ENCODE measurements at regions not wholly inside any gene's neighbourhood (a gene's known extent, or its start where the extent isn't known, plus 50 kb on each side); places are given as distances from the start of the nearest gene placed in this dataset.

GRCh38 chr9:13719981-13720676, 440.6 kb upstream of the MPDZ start:
- H3K27ac ChIP-seq (ENCODE audit: low read depth in 1 of 2, low read length in 2 of 2) = no peak overlapping the region
- no peaks in the 10 kb centered on the region for H3K9me3 ChIP-seq (ENCODE audit: control insufficient read depth in 4 of 4, low read length in 3 of 4)
- no peak for TF ChIP-seq SP1 (IDR thresholded peaks at IDR 0.05)
- TF ChIP-seq HNF4G (IDR thresholded peaks at IDR 0.05) = no peak
- no peak for TF ChIP-seq ATF3 (IDR thresholded peaks at IDR 0.05)
- TF ChIP-seq YY1 (IDR thresholded peaks at IDR 0.05) = no peak
- no peak for TF ChIP-seq RAD21 (IDR thresholded peaks at IDR 0.05)
- TF ChIP-seq REST (IDR thresholded peaks at IDR 0.05) = no peak
- no peak overlapping the region for H3K9ac ChIP-seq (ENCODE audit: low read depth in 1 of 2, low read length in 2 of 2)
- no peak overlapping the region for H3K4me3 ChIP-seq (ENCODE audit: low read depth in 1 of 3, low read length in 3 of 3)
- no peaks in the 10 kb centered on the region for H3K36me3 ChIP-seq (ENCODE audit: control insufficient read depth in 4 of 4, insufficient read depth in 3 of 4, low read depth in 1 of 4, low read length in 3 of 4)
- H3K27me3 ChIP-seq (ENCODE audit: control insufficient read depth in 4 of 4, insufficient read depth in 4 of 4, low read length in 3 of 4) = no peaks in the 10 kb centered on the region
- DNase-seq (ENCODE audit: low spot score) = no peak
- 77% methylated on average over 6 of the region's 6 CpGs for WGBS
- H3K4me1 ChIP-seq (ENCODE audit: control insufficient read depth in 4 of 4, insufficient read depth in 4 of 4, low read length in 3 of 4) = peaks cover 0 to 2% (median 0%) of the 10 kb centered on the region in 4 donors

- 49% methylated on average over 1 of the region's 1 CpG for WGBS
- Histone ChIP-seq H3K27ac (ENCODE audit: low read depth in 1 of 2, low read length in 2 of 2) (peak overlapping the region in 1 of 2 donors; percentile 20), H3K9me3 (ENCODE audit: control insufficient read depth in 4 of 4, low read length in 3 of 4) (no peaks in the 10 kb centered on the region), H3K27me3 (ENCODE audit: control insufficient read depth in 4 of 4, insufficient read depth in 4 of 4, low read length in 3 of 4) (no peaks in the 10 kb centered on the region), H3K4me3 (ENCODE audit: low read depth in 1 of 3, low read length in 3 of 3) (no peak overlapping the region), H3K9ac (ENCODE audit: low read depth in 1 of 2, low read length in 2 of 2) (no peak overlapping the region), H3K4me1 (ENCODE audit: control insufficient read depth in 4 of 4, insufficient read depth in 4 of 4, low read length in 3 of 4) (peaks cover 0 to 2% (median 0%) of the 10 kb centered on the region in 4 donors), H3K36me3 (ENCODE audit: control insufficient read depth in 4 of 4, insufficient read depth in 3 of 4, low read depth in 1 of 4, low read length in 3 of 4) (no peaks in the 10 kb centered on the region)
- DNase-seq (ENCODE audit: low spot score) = no peak
- TF ChIP-seq RAD21 (IDR thresholded peaks at IDR 0.05) = no peak
- no peak for TF ChIP-seq YY1 (IDR thresholded peaks at IDR 0.05)
- no peak for TF ChIP-seq FOXA1 (IDR thresholded peaks at IDR 0.05)
Measured at GRCh38 chr9:13719446-13719845, 440.0 kb upstream of the MPDZ start.

GRCh38 chr9:13718539-13718938, 439.0 kb upstream of the MPDZ start:
- Histone ChIP-seq H3K27ac (ENCODE audit: low read depth in 1 of 2, low read length in 2 of 2) (no peak overlapping the region), H3K9ac (ENCODE audit: low read depth in 1 of 2, low read length in 2 of 2) (no peak overlapping the region), H3K27me3 (ENCODE audit: control insufficient read depth in 4 of 4, insufficient read depth in 4 of 4, low read length in 3 of 4) (no peaks in the 10 kb centered on the region), H3K36me3 (ENCODE audit: control insufficient read depth in 4 of 4, insufficient read depth in 3 of 4, low read depth in 1 of 4, low read length in 3 of 4) (no peaks in the 10 kb centered on the region), H3K4me1 (ENCODE audit: control insufficient read depth in 4 of 4, insufficient read depth in 4 of 4, low read length in 3 of 4) (peaks cover 0 to 2% (median 0%) of the 10 kb centered on the region in 4 donors), H3K4me3 (ENCODE audit: low read depth in 1 of 3, low read length in 3 of 3) (no peak overlapping the region), H3K9me3 (ENCODE audit: control insufficient read depth in 4 of 4, low read length in 3 of 4) (no peaks in the 10 kb centered on the region)
- WGBS = 88% methylated on average over 5 of the region's 5 CpGs
- DNase-seq (ENCODE audit: low spot score) = no peak
- TF ChIP-seq ZBTB33 (IDR thresholded peaks at IDR 0.05) = no peak
- TF ChIP-seq MAX (IDR thresholded peaks at IDR 0.05) = no peak
- no peak for TF ChIP-seq YY1 (IDR thresholded peaks at IDR 0.05)
- no peak for TF ChIP-seq RXRA (IDR thresholded peaks at IDR 0.05)
- TF ChIP-seq SP1 (IDR thresholded peaks at IDR 0.05) = no peak
- no peak for TF ChIP-seq JUND (IDR thresholded peaks at IDR 0.05)
- TF ChIP-seq NR2F2 (IDR thresholded peaks at IDR 0.05) = no peak
- TF ChIP-seq GABPA (IDR thresholded peaks at IDR 0.05 in 1 of 2, conservative IDR thresholded peaks at IDR 0.05 in 1 of 2) = no peak
- no peak for TF ChIP-seq TAF1 (conservative IDR thresholded peaks at IDR 0.05)
- no peak for TF ChIP-seq HNF4A (conservative IDR thresholded peaks at IDR 0.05)
- TF ChIP-seq FOXA2 (IDR thresholded peaks at IDR 0.05) = no peak
- no peak for TF ChIP-seq HNF4G (IDR thresholded peaks at IDR 0.05)
- TF ChIP-seq EGR1 (IDR thresholded peaks at IDR 0.05; ENCODE audit: low read depth in 2 of 2) = no peak
- TF ChIP-seq FOXA1 (IDR thresholded peaks at IDR 0.05) = no peak
- no peak for TF ChIP-seq ATF3 (IDR thresholded peaks at IDR 0.05)
- no peak for TF ChIP-seq CTCF (IDR thresholded peaks at IDR 0.05; ENCODE audit: low read depth, low read length, missing input control)
- no peak for TF ChIP-seq RAD21 (IDR thresholded peaks at IDR 0.05)
